ENCODE measurements at regions not wholly inside any gene's neighbourhood (a gene's known extent, or its start where the extent isn't known, plus 50 kb on each side); places are given as distances from the start of the nearest gene placed in this dataset.

DNA sequence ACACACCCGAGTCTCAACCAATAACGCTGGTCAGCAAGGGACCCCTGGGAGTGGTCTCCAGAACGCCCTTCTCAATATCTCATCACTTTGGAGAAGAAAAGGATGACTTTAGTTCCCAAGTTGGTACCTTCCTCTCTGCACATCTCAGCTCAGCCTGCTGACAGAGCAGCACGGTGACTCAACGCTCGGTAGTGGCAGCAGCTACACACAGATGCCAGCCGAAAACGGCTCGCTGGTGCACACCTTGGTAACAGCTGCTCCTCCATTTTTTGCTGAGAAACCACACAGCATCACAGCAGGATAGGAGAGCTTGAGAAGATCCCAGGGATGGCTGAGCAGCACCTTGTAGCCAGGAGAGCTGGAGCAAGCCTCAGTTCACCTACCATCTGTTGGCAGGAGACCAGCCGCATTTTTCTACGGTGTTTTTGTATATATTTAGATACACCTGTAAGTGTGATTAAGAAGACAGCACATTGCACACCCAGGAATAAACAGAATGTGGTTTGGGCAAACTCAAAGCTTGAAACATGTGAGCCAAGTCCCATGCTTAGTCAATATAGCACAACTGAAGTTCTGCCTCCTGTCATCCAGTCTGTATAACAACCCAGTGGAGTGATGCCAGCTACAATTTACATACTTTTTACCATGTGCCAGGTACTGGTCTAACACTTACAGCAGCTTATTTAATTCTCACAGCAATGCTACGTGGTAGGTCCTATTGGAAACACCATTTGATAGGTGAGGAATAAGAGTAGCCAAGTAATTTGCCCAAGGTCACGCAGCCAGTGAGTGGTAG, 83.8 kb upstream of the ERCC4 start:
- TF ChIP-seq POLR2A (IDR thresholded peaks at IDR 0.05): no peak
- TF ChIP-seq POLR2AphosphoS5 (IDR thresholded peaks at IDR 0.05): no peak
- TF ChIP-seq, protein P1, sequence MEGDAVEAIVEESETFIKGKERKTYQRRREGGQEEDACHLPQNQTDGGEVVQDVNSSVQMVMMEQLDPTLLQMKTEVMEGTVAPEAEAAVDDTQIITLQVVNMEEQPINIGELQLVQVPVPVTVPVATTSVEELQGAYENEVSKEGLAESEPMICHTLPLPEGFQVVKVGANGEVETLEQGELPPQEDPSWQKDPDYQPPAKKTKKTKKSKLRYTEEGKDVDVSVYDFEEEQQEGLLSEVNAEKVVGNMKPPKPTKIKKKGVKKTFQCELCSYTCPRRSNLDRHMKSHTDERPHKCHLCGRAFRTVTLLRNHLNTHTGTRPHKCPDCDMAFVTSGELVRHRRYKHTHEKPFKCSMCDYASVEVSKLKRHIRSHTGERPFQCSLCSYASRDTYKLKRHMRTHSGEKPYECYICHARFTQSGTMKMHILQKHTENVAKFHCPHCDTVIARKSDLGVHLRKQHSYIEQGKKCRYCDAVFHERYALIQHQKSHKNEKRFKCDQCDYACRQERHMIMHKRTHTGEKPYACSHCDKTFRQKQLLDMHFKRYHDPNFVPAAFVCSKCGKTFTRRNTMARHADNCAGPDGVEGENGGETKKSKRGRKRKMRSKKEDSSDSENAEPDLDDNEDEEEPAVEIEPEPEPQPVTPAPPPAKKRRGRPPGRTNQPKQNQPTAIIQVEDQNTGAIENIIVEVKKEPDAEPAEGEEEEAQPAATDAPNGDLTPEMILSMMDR (IDR thresholded peaks at IDR 0.05): no peak
- no peak for TF ChIP-seq EP300 (IDR thresholded peaks at IDR 0.05)
- H3K27me3 ChIP-seq: no peaks in the 10 kb centered on the region
- WGBS, 2 donors: 90 to 93% methylated on average over 13 of the region's 13 CpGs
- H3K27ac ChIP-seq: no peak overlapping the region
- H3K9me3 ChIP-seq: no peaks in the 10 kb centered on the region
- H3K4me3 ChIP-seq: no peak overlapping the region
- H3K36me3 ChIP-seq: no peaks in the 10 kb centered on the region
- DNase-seq: no peak
- intact Hi-C loops (cut with DNase I): no loop called here
- H3K4me1 ChIP-seq: no peaks in the 10 kb centered on the region

DNA sequence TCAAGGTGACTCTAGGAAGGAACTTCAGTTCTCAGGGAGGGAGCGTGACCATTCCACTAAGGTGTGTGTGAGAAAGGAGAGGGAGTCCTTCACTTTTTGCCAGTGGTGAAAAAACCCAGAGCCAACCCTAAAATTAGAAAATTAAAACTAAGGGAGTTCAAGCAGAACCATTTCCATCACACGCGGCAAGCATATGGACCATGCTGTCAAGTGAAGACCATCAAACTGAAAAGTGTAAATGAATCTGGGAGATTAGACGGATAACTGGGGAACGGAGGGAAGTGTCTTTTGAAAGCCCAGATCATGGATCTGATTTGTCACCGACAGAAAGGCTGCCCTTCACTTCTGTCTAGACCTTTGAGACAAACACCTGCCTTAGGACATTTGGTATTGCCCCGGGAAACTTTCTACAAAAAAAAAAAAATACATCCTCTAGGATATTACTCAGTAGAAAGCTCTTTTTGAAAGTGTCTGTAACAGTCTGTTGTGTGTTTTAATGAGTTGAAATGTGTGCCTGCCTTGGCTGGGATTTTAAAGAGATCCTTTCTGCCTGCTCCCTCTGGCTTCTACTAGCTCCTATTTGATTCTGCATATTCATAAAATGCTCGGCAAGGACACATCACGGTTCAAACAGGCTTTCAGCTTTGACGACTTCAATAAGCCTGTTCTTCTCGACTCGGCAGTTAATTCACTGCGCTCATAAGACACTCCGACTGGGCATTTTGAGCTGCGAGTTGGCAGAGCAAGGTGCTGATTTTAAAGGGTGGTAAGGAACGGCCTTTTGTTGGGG, 81.4 kb upstream of the ERCC4 start:
- no peak for TF ChIP-seq POLR2A (IDR thresholded peaks at IDR 0.05)
- no peak for TF ChIP-seq POLR2AphosphoS5 (IDR thresholded peaks at IDR 0.05)
- no peak for TF ChIP-seq EP300 (IDR thresholded peaks at IDR 0.05)
- TF ChIP-seq, protein P1 (IDR thresholded peaks at IDR 0.05): no peak
- no peak for DNase-seq
- 90 to 91% methylated on average over 16 of the region's 16 CpGs for WGBS, 2 donors
- no peak overlapping the region for H3K4me3 ChIP-seq
- no peaks in the 10 kb centered on the region for H3K9me3 ChIP-seq
- H3K36me3 ChIP-seq: no peaks in the 10 kb centered on the region
- no peaks in the 10 kb centered on the region for H3K27me3 ChIP-seq
- no peaks in the 10 kb centered on the region for H3K4me1 ChIP-seq
- no peak overlapping the region for H3K27ac ChIP-seq
- intact Hi-C loops (cut with DNase I): no loop called here

DNA sequence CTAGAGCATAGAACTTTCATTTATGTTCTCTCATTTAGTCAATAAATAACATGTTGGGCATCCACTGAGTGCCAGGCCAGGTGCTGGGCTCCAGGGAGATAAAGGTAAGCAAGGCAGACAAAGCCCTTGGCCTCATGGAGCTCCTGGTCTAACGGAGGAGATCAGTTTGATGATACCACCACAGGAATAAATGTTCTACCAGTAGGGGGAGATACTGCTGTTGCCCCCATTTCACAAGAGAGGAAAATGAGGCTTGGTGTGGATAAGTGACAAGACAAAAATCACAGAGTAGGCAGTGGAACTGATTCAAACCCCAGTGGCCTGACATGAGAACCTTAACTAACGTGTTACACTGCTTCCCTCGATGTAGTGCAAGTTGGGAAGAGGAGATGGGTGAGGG, 80.4 kb upstream of the ERCC4 start:
- H3K27ac ChIP-seq: no peak overlapping the region
- no peaks in the 10 kb centered on the region for H3K9me3 ChIP-seq
- intact Hi-C loops (cut with DNase I): no loop called here
- H3K27me3 ChIP-seq: no peaks in the 10 kb centered on the region
- no peak overlapping the region for H3K4me3 ChIP-seq
- H3K36me3 ChIP-seq: no peaks in the 10 kb centered on the region
- TF ChIP-seq POLR2A (IDR thresholded peaks at IDR 0.05) (no peak), EP300 (IDR thresholded peaks at IDR 0.05) (no peak), POLR2AphosphoS5 (IDR thresholded peaks at IDR 0.05) (no peak)
- TF ChIP-seq, protein P1 (IDR thresholded peaks at IDR 0.05): no peak
- 80 to 89% methylated on average over 3 of the region's 3 CpGs for WGBS, 2 donors
- no peak for DNase-seq
- H3K4me1 ChIP-seq: no peaks in the 10 kb centered on the region

DNA sequence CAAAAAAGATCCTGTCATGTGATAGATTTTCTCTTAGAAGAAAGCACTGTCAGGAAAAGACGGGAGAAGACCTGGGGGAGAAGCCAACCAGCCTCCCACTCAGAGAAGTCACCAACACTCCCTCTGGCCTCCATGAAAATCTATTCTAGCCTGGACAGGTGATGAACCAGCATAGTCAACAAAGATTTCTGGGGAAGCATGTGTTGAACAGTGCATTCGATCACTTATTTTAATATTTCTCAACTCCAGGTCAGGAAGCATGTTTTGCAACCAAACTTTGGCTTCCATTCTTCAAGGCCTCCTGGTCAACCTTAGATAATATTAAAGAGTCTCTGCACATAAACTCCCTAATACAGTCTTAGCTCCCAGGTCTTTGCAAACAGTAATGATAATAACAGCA, 74.7 kb upstream of the ERCC4 start:
- WGBS, 2 donors: 86 to 90% methylated on average over 2 of the region's 2 CpGs
- no peak for DNase-seq
- Histone ChIP-seq H3K27me3 (no peaks in the 10 kb centered on the region), H3K27ac (no peak overlapping the region), H3K4me3 (no peak overlapping the region), H3K9me3 (peaks cover 0 to 3% (median 0%) of the 10 kb centered on the region in 4 donors), H3K36me3 (no peaks in the 10 kb centered on the region), H3K4me1 (no peaks in the 10 kb centered on the region)
- no peak for TF ChIP-seq POLR2AphosphoS5 (IDR thresholded peaks at IDR 0.05)
- TF ChIP-seq POLR2A (IDR thresholded peaks at IDR 0.05): no peak
- TF ChIP-seq, protein P1 (IDR thresholded peaks at IDR 0.05): no peak
- TF ChIP-seq EP300 (IDR thresholded peaks at IDR 0.05): no peak
- intact Hi-C loops (cut with DNase I): no loop called here

Data from sigmoid colon (tissue), 6 donors.